ENCODE measurements at regions not wholly inside any gene's neighbourhood (a gene's known extent, or its start where the extent isn't known, plus 50 kb on each side); places are given as distances from the start of the nearest gene placed in this dataset.

DNA sequence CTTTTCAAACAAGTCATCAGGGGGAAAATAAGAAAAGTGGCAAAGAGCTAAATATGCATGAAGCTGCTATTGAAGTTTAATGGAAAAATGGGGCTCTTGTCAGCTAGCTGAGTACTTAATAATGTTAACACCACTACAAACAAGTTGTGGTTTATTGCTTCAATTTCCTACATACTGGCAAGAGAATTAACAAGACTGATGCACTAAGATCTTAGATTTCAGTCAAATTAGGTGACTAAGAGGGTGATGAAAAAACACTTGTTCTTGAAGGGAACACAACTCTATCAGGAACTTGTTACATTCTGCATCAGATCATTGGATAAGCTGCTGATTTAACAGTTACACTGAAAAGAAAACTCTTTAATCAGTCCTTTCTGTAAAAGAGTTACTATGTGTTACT is 234.6 kb upstream of the AFF2 start:
- TF ChIP-seq CTCF (IDR thresholded peaks at IDR 0.05; ENCODE audit: low read length), result no peak
- no peak for TF ChIP-seq EZH2 (IDR thresholded peaks at IDR 0.05; ENCODE audit: borderline replicate concordance, low read length)

Measured in OCI-LY1 (cell line).